TTC549 (cell line): ENCODE measurements at regions not wholly inside any gene's neighbourhood (a gene's known extent, or its start where the extent isn't known, plus 50 kb on each side); places are given as distances from the start of the nearest gene placed in this dataset.
"Not testable (repeated sequence)": the region's sequence is repeated elsewhere in the genome, so short reads cannot be mapped to it uniquely, and the experiment has no call there.

Experiments
- FAIRE-seq: peaks from 2 replicates; lab custom pipeline; 2012; peaks lifted over from hg19 to GRCh38; lab: Jason Lieb, UNC

DNA sequence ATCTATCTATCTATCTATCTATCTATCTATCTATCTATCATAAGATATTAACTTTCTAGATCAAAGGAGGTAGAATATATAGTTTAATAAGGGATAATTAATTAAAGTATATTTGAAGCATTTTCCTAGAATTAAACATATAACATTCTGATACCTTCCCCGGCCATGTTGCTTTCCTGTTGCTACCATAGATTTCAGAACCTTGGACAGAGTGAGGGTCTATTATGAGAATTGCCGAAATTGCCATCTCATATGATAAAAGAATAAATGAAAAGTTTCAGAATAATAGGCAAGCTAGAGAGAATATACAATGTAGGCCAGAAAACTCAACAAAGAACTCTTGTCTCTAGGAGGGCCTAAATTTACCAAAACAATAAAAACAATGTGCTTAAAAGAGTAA is 706.1 kb upstream of the TMPRSS15 start:
- FAIRE-seq: no peak

DNA sequence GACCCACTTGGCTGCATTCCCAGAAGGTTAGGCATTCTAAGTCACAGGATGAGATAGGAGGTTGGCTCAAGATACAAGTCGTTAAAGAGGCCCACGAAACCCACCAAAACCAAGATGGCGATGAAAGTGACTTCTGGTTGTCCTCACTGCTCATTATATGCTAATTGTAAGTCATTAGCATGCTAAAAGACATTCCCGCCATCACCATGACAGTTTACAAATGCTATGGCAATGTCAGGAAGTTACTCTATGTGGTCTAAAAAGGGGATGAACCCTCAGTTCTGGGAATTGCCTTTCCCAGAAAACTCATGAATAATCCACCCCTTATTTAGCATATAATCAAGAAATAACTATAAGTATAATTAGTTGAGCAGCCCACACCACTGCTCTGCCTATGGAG is 715.7 kb upstream of the TMPRSS15 start:
- not testable (repeated sequence) for FAIRE-seq

DNA sequence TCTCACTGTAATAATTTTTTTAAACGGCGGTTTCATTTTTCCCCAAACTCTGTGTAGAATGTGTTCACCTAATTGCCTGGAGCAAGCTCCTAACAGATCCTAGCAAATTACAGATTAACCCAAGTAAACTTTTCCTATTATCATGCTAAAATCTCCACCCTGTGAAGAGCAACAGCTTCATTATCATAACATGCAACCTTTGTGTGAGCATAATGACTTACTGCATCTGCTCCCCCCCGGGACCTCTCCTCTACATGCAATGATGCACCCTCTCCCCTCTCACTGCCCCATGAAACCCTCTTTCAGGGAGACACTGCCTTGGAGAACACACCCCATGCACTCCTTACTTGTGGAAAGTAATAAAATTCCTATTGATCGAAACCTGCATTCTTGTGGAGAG is 717.0 kb upstream of the TMPRSS15 start:
- no peak for FAIRE-seq

- FAIRE-seq: no peak
Observed at GRCh38 chr21:19122356-19122755, 718.8 kb upstream of the TMPRSS15 start.

- FAIRE-seq: no peak
Observed at GRCh38 chr21:19123053-19123452, 719.5 kb upstream of the TMPRSS15 start.

GRCh38 chr21:19123525-19123924 is 719.9 kb upstream of the TMPRSS15 start:
- FAIRE-seq: no peak

DNA sequence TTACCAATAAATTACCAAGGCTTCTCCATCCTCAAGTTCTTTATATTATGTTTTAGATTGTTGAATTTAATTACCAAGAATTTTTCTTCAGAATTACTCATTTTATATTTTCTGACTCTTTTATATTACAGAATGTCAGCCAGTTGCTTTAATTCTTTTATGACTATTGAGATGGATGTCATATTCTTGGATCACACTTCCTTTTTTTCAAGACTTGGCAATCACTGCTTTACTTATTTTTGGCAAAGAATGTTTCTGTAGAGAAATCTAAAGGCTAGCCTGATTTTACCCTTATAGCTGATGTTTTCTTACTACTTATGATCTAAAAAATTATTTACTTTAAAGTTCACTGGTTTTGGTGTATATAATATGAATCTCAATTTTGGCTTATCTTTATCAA is 721.1 kb upstream of the TMPRSS15 start:
- no peak for FAIRE-seq

DNA sequence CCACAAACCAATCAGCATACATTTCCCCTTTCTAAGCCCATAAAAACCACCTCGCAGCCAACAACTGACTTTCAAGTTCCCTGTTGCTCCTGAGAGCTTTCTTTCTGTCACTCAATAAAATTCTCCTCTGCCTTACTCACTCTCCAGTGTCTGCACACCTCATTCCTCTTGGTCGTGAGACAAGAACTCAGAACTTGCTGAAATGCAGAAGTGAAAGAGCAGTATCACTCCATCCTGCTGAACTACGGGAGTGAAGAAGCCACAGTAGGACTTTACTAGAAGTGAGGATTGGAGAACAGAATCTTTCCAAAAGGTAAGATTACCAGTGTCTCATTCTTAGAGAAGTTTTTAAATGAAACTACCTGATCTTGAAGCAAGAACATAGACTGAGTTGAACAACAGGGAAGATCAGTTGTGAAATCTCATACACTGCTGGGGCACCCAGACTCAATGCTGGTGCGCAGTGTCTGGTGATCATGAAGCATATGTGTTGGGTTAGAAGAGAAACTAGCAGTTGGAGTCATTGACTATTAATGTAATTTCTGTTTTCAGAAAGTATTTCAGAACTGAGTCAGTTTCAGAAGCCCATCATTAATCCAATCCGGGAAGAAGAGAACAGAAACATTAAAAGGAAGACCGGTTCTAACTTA is 726.9 kb upstream of the TMPRSS15 start:
- FAIRE-seq: no peak

GRCh38 chr21:19141511-19141910 is 737.9 kb upstream of the TMPRSS15 start:
- FAIRE-seq: no peak

DNA sequence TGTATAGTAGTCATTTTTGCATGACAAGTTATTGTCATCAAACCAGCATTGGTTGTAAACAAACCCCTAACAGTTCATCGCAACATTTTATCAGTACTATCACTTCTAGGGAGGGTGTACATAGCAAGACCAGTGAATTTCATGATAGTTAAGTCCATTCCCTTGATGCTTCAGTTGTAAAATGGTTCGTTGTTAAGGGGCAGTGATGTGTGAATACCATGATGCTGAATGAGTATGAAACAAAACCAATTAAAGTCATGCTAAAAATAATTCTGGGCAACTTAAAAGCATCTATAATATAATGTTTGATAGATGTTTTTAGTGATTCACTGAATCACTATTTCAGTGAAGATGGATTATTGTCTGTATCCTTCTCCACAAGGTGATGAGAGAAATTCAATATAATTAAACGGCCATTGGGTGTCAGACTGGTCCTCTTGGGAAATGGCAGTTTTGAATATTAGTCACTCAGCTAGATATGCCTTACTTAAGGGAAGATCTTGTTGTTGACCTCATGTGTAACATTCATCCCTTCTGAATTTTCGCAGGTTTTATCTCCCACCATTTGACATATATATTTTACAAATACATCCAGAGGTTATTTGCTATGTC is 742.2 kb upstream of the TMPRSS15 start:
- FAIRE-seq: no peak

- no peak for FAIRE-seq
Observed at GRCh38 chr21:19148056-19148455, 744.5 kb upstream of the TMPRSS15 start.

DNA sequence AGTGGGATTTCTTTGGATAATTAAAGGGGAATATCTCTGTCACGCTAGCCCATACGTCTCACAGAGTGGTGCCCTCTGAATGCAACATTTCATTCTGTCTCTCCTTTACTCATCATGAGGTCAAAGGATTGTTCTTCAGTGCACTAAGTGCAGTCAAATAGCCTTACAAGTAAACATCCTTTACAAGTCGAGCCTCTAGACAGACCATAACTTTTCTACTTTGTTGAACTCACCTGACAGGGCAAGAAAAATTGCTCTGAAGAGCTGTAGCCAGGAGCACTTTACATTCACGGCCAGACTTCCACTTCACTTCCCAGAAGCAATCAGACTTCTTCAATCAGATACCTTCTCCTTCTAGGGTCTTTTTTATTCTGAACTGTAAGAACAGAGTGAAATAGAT is 768.0 kb upstream of the TMPRSS15 start:
- FAIRE-seq: no peak

GRCh38 chr21:19181604-19182140 is 778.1 kb upstream of the TMPRSS15 start:
- FAIRE-seq: no peak

DNA sequence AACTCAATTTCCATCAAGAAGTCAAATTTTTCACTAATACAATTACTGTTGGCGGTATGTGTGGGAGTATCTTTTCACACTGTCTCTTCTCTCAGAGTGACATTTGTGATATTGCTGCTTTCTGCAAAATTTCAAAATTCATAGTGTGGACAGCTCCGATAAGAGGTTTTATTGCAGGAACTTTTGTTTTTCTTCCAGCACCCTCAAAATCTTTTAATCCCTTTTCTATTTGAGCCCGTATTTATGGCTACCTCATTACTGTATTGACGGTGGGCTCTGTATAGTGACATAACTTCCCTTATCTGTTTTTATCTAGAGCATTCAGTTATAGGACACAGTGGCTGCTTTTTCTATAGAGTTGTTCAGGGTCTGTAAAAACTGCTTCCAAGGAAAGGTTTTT is 794.4 kb upstream of the TMPRSS15 start:
- FAIRE-seq: no peak

DNA sequence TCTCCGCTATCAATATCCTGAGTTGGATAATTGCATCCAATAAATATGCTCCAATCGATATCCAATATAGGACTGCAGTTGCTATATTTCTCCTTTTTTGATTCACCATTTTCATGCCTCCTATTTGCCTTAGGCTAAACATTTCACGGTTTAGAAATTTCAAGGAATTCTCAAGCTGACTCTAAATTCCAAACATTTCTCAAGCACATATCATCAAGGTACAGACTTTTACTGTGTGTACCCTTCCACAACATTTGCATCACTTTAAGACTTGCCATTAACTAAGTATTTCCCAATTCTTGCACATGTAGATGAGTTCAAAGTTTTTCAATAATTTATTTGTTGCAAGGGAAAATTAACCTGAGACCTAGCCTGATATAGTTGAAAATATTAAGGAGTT is 795.2 kb upstream of the TMPRSS15 start:
- no peak for FAIRE-seq

DNA sequence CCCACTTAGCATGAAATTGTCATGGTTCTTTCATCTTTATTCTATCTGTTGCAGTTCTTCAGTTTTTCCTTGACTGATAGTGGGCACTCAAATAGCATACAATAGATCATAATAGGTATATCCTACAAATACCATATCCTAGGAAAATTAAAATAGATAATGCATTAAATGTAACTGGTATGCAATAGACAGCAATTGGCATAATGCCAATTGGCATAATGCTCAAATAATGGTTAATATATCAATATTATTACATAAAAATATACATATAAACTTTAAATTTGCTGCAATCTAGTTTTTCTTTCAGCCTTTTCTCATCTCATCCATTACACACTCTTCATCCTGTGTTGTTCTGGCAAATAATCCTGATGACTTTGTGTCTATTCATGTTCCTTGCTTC is 814.6 kb upstream of the TMPRSS15 start:
- no peak for FAIRE-seq

- no peak for FAIRE-seq
Observed at GRCh38 chr21:19224090-19224489, 820.5 kb upstream of the TMPRSS15 start.

GRCh38 chr21:19228226-19228625 is 824.6 kb upstream of the TMPRSS15 start:
- FAIRE-seq: no peak

DNA sequence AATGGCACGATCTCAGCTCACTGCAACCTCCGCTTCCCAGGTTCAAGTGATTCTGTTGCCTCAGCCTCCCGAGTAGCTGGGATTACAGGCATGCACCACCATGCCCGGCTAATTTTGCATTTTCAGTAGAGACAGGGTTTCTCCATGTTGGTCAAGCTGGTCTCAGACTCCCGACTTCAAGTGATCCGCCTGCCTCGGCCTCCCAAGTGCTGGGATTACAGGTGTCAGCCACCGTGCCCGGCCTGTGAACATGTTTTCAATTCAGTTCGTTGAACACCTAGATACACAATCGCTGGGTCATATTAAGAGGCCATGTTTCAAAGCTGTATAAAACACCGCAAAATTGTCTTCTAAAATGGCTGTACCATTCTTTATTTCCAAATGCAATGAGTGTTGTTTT is 830.3 kb upstream of the TMPRSS15 start:
- not testable (repeated sequence) for FAIRE-seq

GRCh38 chr21:19236209-19236608 is 832.6 kb upstream of the TMPRSS15 start:
- FAIRE-seq: no peak

DNA sequence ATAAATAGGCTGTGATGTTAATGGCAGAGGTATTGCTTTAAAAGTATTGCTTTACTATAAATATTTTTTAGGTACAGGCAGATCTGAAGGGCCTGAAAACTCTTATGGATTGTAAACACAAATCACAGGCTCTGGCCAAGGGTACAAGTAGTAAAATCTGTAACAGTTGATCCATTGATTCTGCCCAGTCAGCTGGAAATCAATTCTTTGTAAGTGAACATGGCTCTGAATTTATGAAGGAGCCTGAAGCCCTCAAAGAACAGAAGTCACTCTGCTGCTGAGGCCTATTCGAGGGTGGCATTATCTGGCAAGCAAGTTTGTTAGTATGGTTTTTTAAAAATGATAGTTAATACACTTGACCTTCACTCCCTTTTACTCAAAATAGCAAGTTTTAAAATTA is 834.0 kb upstream of the TMPRSS15 start:
- no peak for FAIRE-seq

GRCh38 chr21:19239696-19240095 is 836.1 kb upstream of the TMPRSS15 start:
- no peak for FAIRE-seq

GRCh38 chr21:19244502-19245187 is 841.1 kb upstream of the TMPRSS15 start:
- no peak for FAIRE-seq

- FAIRE-seq: no peak
Observed at GRCh38 chr21:19245188-19245580, 841.6 kb upstream of the TMPRSS15 start.
